Adipocyte (in vitro differentiated cells): ENCODE measurements at regions not wholly inside any gene's neighbourhood (a gene's known extent, or its start where the extent isn't known, plus 50 kb on each side); places are given as distances from the start of the nearest gene placed in this dataset.

Experiments used
- DNase-seq: peaks from one replicate; pipeline ENCODE4 v3.0.0-alpha.2; 2015; ENCODE audit warnings: low read depth
- H3K27me3 ChIP-seq: replicated peaks from 2 replicates; pipeline ENCODE4 v1.7.0; 2013; ENCODE audit warnings: mild to moderate bottlenecking, low read length, moderate library complexity; ENCODE audit not compliant: control insufficient read depth, insufficient read depth
- H3K36me3 ChIP-seq: 2 replicates; pipeline ENCODE4 v1.7.0; 2013; ENCODE audit warnings: low read length, mild to moderate bottlenecking, moderate library complexity; ENCODE audit not compliant: control insufficient read depth, insufficient read depth, severe bottlenecking
- H3K4me1 ChIP-seq: 2 replicates; pipeline ENCODE4 v1.7.0; 2013; ENCODE audit warnings: mild to moderate bottlenecking, low read length, moderate library complexity; ENCODE audit not compliant: control insufficient read depth, insufficient read depth
- H3K4me3 ChIP-seq: 2 replicates; pipeline ENCODE4 v1.7.0; 2013; ENCODE audit warnings: mild to moderate bottlenecking, low read length, moderate library complexity
- H3K9ac ChIP-seq: 2 replicates; pipeline ENCODE4 v1.7.0; 2013; ENCODE audit warnings: mild to moderate bottlenecking, low read length, moderate library complexity
- H3K9me3 ChIP-seq: 2 replicates; pipeline ENCODE4 v1.7.0; 2013; ENCODE audit warnings: mild to moderate bottlenecking, low read length, moderate library complexity; ENCODE audit not compliant: control insufficient read depth

- H3K4me1 ChIP-seq = peaks cover 27% of the 10 kb centered on the region
- DNase-seq = no peak
- no peaks in the 10 kb centered on the region for H3K36me3 ChIP-seq
- no peaks in the 10 kb centered on the region for H3K27me3 ChIP-seq
- peaks cover 6% of the 10 kb centered on the region for H3K9me3 ChIP-seq
- no peak overlapping the region for H3K9ac ChIP-seq
- no peak overlapping the region for H3K4me3 ChIP-seq
Observed at GRCh38 chr11:69348414-69349235, 54.7 kb downstream of the MYEOV start.

DNA sequence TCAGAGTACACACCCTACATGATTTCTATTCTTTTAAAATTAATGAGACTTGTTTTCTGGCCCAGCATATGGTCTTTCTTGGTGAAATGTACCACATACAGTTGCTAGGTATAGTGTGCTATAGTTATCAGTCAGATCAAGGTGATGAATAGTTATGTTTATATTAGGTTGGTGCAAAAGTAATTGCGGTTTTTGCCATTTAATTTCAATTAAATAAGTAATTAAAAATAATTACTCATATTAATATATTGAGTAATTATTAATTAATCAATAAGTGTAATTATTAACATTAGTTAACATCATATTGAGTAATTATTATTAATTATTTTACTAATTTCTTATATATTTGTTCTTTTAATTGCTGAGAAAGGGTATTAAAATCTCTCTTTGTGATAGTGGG, 56.1 kb downstream of the MYEOV start:
- no peaks in the 10 kb centered on the region for H3K36me3 ChIP-seq
- peaks cover 27% of the 10 kb centered on the region for H3K4me1 ChIP-seq
- H3K9me3 ChIP-seq = peaks cover 6% of the 10 kb centered on the region
- H3K27me3 ChIP-seq = no peaks in the 10 kb centered on the region
- H3K4me3 ChIP-seq = no peak overlapping the region
- no peak overlapping the region for H3K9ac ChIP-seq
- DNase-seq = no peak

DNA sequence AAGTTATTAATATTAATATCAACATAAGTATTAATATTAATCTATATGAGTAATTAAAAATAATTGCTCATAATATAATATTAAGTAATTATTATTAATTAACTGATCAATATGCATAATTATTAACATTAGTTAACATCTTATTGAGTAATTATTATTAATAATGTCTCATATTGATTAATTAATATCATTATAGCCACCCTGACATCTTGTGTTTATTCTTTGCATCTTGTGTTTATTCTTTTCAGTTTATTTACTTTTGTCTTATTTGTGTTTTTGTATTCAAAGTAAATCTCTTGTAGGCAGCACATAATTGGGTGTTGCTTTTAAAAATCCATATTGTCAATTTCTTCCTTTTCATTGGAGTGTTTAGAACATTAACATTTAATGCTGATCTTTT, 56.6 kb downstream of the MYEOV start:
- DNase-seq = no peak
- no peak overlapping the region for H3K4me3 ChIP-seq
- H3K36me3 ChIP-seq = no peaks in the 10 kb centered on the region
- peaks cover 6% of the 10 kb centered on the region for H3K9me3 ChIP-seq
- H3K4me1 ChIP-seq = peaks cover 27% of the 10 kb centered on the region
- no peaks in the 10 kb centered on the region for H3K27me3 ChIP-seq
- peak overlapping the region; percentile 31 for H3K9ac ChIP-seq

- Histone ChIP-seq H3K9me3 (peaks cover 6% of the 10 kb centered on the region), H3K36me3 (no peaks in the 10 kb centered on the region), H3K4me1 (peaks cover 27% of the 10 kb centered on the region), H3K9ac (peak overlapping the region; percentile 53), H3K4me3 (no peak overlapping the region), H3K27me3 (no peaks in the 10 kb centered on the region)
- DNase-seq = peak; percentile 52
Observed at GRCh38 chr11:69351460-69351859, 57.5 kb downstream of the MYEOV start.

GRCh38 chr11:69352166-69352565, 58.2 kb downstream of the MYEOV start:
- Histone ChIP-seq H3K4me3 (no peak overlapping the region), H3K4me1 (peaks cover 30% of the 10 kb centered on the region), H3K27me3 (no peaks in the 10 kb centered on the region), H3K9ac (peak overlapping the region; percentile 53), H3K36me3 (no peaks in the 10 kb centered on the region), H3K9me3 (peaks cover 6% of the 10 kb centered on the region)
- DNase-seq = no peak

DNA sequence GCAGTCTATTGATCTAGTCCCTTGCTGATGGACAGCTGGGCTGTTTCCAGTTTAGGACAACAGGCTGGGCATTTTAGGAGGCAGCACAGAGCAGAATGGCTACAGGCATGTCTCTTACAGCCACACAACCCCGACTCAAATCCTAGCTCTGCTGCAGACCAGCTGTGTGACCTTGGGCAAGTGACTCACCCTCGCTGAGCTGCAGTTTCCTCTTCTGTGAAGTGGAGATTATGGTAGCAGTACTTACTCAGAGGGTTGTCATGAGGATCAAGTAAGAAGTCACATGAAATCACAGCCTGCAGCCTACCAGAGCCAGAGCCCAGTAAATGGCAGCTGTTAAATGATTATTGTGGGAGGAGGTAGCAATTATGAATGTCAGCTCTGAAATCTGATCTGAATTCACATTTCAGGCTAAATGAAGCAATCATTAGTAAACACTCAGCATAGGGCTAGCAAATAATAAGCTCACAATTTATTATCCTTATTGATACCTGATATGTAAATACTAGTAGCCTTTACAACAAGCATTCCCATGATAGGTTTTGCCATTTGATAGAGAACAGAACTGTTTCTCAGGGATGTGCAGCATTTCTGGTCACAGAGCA, 58.9 kb downstream of the MYEOV start:
- H3K9ac ChIP-seq = peak overlapping the region; percentile 53
- H3K36me3 ChIP-seq = no peaks in the 10 kb centered on the region
- no peak overlapping the region for H3K4me3 ChIP-seq
- peak; percentile 67 for DNase-seq
- peaks cover 31% of the 10 kb centered on the region for H3K4me1 ChIP-seq
- peaks cover 6% of the 10 kb centered on the region for H3K9me3 ChIP-seq
- H3K27me3 ChIP-seq = no peaks in the 10 kb centered on the region

- H3K9ac ChIP-seq = peak overlapping the region; percentile 37
- no peaks in the 10 kb centered on the region for H3K36me3 ChIP-seq
- H3K9me3 ChIP-seq = no peaks in the 10 kb centered on the region
- DNase-seq = no peak
- no peak overlapping the region for H3K4me3 ChIP-seq
- H3K27me3 ChIP-seq = no peaks in the 10 kb centered on the region
- H3K4me1 ChIP-seq = peaks cover 33% of the 10 kb centered on the region
Observed at GRCh38 chr11:69353696-69354544, 60.0 kb downstream of the MYEOV start.

DNA sequence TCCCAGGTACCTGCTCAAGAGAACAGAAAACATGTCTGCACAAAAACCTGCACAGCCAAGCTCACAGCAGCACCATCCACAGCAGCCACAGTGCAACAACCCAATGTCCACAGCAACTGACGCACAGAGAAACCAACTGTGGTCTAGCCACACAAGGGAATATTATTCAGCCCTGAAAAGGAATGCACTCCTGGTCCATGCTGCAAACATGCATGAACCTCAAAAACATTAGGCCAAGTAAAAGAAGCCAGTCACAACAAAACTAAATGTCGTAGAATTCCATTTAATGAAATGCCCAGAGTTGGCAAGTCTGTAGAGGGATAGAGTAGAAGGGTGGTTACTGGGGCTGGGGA, 60.6 kb downstream of the MYEOV start:
- Histone ChIP-seq H3K27me3 (no peaks in the 10 kb centered on the region), H3K36me3 (no peaks in the 10 kb centered on the region), H3K4me3 (no peak overlapping the region), H3K9ac (no peak overlapping the region), H3K4me1 (peaks cover 39% of the 10 kb centered on the region), H3K9me3 (peaks cover 5% of the 10 kb centered on the region)
- DNase-seq = no peak

DNA sequence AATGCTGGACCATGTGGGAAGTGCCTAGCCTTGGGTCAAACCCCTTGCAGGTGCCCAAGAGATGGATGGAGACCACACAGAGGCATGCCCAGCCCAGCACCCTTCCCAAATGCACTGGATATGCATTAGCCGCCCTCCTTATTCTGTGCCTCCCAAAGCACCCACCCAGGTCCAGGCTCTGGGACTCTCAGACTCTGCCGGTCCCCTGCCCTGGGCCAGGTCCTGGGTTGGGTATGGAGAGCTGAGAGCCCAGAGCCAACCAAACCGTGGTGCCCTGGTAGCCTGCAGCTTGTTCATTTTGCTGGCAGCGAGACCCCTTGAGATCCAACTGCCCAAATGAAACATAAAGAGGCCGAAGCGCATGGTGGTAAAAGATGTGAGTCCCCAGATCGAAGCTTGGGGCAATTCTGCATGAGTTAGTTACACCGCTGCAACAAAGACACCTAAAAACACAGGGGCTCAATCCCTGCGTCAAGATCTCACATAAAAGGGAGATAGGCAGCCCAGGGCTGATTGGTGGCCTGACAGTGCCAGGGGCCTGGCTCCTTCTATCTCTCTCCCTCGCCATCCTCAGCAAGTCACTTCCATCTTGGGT, 61.5 kb downstream of the MYEOV start:
- no peak for DNase-seq
- Histone ChIP-seq H3K36me3 (no peaks in the 10 kb centered on the region), H3K4me1 (peaks cover 48% of the 10 kb centered on the region), H3K4me3 (no peak overlapping the region), H3K9me3 (peaks cover 9% of the 10 kb centered on the region), H3K27me3 (no peaks in the 10 kb centered on the region), H3K9ac (no peak overlapping the region)

DNA sequence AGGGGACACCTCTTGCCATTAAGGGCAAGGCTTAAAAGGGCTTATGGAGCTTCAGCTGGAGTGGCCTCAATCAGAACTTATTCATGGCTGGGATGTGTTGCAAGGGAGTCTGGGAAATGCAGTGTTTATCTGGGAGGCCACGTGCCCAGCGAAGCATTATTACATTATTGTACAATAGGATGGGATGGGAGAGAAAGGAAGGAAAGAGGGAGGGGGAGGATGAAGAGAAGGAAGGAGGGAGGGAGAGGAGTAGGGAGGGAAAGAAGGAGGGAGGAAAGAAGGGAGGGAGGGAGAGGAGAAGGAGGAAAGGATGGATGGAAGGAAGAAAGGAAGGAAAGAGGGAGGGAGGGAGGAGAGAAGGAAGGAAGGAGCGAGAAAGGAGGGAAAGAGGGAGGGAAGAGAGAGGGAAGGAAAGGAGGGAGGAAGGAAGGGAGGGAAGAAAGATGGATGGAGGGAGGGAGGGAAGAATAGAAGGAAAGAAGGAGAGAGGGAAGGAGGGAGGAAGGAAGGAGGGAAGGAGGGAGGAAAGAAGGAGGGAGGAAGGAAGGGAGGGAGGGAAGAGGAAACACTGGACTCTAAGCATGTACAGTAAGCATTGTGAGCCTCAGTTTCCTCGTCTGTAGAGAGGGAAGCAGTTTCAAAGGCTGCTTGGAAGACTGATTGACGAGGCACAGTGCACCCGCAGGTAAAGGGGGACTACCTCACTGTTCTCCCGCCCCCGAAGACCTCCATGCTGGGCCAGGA, 62.2 kb downstream of the MYEOV start:
- Histone ChIP-seq H3K4me3 (no peak overlapping the region), H3K9me3 (peaks cover 9% of the 10 kb centered on the region), H3K4me1 (peaks cover 50% of the 10 kb centered on the region), H3K9ac (no peak overlapping the region), H3K36me3 (no peaks in the 10 kb centered on the region), H3K27me3 (no peaks in the 10 kb centered on the region)
- no peak for DNase-seq
